ENCODE measurements at regions not wholly inside any gene's neighbourhood (a gene's known extent, or its start where the extent isn't known, plus 50 kb on each side); places are given as distances from the start of the nearest gene placed in this dataset.

DNA sequence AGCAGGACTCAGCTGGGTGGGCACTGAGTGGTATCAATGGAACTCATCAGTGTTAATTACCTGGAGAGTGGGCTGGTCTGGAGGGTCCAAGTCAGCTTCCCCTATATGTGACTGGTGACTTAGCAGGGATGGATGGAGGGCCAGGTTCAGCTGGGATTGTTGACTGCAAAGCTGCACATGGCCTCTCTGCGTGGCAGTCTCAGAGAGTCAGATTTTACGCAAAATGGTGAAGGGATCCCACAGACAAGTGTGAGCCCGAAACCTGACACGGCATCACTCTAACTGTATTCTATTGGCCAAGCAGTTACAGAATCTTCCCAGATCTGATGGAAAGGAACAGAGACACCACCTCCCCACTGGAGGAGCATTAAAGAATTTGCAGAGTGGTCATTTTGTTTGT lies 716.0 kb upstream of the TBX3 start:
- H3K4me1 ChIP-seq (ENCODE audit: control insufficient read depth, extremely low read depth, insufficient read depth, low read length) = peaks cover 6% of the 10 kb centered on the region
- no peak overlapping the region for H3K9ac ChIP-seq (ENCODE audit: insufficient read depth, low read length)
- no peak overlapping the region for H2AFZ ChIP-seq (ENCODE audit: low read length)
- H3K4me2 ChIP-seq (ENCODE audit: extremely low read depth, insufficient read depth, low read length) = no peak overlapping the region
- no peaks in the 10 kb centered on the region for H4K20me1 ChIP-seq (ENCODE audit: control insufficient read depth, extremely low read depth, insufficient read depth, low read length)
- H3K9me3 ChIP-seq (ENCODE audit: control insufficient read depth, insufficient read depth, low read depth, low read length) = no peaks in the 10 kb centered on the region
- no peaks in the 10 kb centered on the region for H3K27me3 ChIP-seq (ENCODE audit: control insufficient read depth, insufficient read depth, low read length)
- H3K27ac ChIP-seq (ENCODE audit: insufficient read depth, low read length) = no peak overlapping the region
- no peak for TF ChIP-seq CTCF (conservative IDR thresholded peaks at IDR 0.05 in 1 of 2, IDR thresholded peaks at IDR 0.05 in 1 of 2; ENCODE audit: low read depth in 1 of 2, low read length in 2 of 2)
- no peak for TF ChIP-seq EZH2 (IDR thresholded peaks at IDR 0.05; ENCODE audit: low read length, missing control alignments)
- H3K4me3 ChIP-seq (replicated peaks in 1 of 4; ENCODE audit: control extremely low read depth in 1 of 4, insufficient read depth in 1 of 4, low read depth in 3 of 4, low read length in 4 of 4) = no peak overlapping the region
- H3K36me3 ChIP-seq (ENCODE audit: control insufficient read depth, insufficient read depth, low read length) = no peaks in the 10 kb centered on the region
- no peak for DNase-seq (ENCODE audit: low read depth in 2 of 2)
- H3K79me2 ChIP-seq (ENCODE audit: control insufficient read depth, insufficient read depth, low read length) = no peaks in the 10 kb centered on the region

- Histone ChIP-seq H3K4me1 (ENCODE audit: control insufficient read depth, extremely low read depth, insufficient read depth, low read length) (no peaks in the 10 kb centered on the region), H3K79me2 (ENCODE audit: control insufficient read depth, insufficient read depth, low read length) (no peaks in the 10 kb centered on the region), H4K20me1 (ENCODE audit: control insufficient read depth, extremely low read depth, insufficient read depth, low read length) (no peaks in the 10 kb centered on the region), H3K27me3 (ENCODE audit: control insufficient read depth, insufficient read depth, low read length) (no peaks in the 10 kb centered on the region), H3K9ac (ENCODE audit: insufficient read depth, low read length) (no peak overlapping the region), H3K4me3 (replicated peaks in 1 of 4; ENCODE audit: control extremely low read depth in 1 of 4, insufficient read depth in 1 of 4, low read depth in 3 of 4, low read length in 4 of 4) (no peak overlapping the region), H3K27ac (ENCODE audit: insufficient read depth, low read length) (no peak overlapping the region), H3K4me2 (ENCODE audit: extremely low read depth, insufficient read depth, low read length) (no peak overlapping the region), H3K9me3 (ENCODE audit: control insufficient read depth, insufficient read depth, low read depth, low read length) (no peaks in the 10 kb centered on the region), H3K36me3 (ENCODE audit: control insufficient read depth, insufficient read depth, low read length) (no peaks in the 10 kb centered on the region), H2AFZ (ENCODE audit: low read length) (no peak overlapping the region)
- no peak for TF ChIP-seq EZH2 (IDR thresholded peaks at IDR 0.05; ENCODE audit: low read length, missing control alignments)
- no peak for TF ChIP-seq CTCF (conservative IDR thresholded peaks at IDR 0.05 in 1 of 2, IDR thresholded peaks at IDR 0.05 in 1 of 2; ENCODE audit: low read depth in 1 of 2, low read length in 2 of 2)
- peak in 1 of 2 donors; percentile 6 for DNase-seq (ENCODE audit: low read depth in 2 of 2)
Observed at GRCh38 chr12:115398311-115398781, 714.4 kb upstream of the TBX3 start.

GRCh38 chr12:115396567-115396966 lies 712.6 kb upstream of the TBX3 start:
- DNase-seq (ENCODE audit: low read depth in 2 of 2) = no peak
- Histone ChIP-seq H3K27ac (ENCODE audit: insufficient read depth, low read length) (no peak overlapping the region), H3K79me2 (ENCODE audit: control insufficient read depth, insufficient read depth, low read length) (no peaks in the 10 kb centered on the region), H3K9ac (ENCODE audit: insufficient read depth, low read length) (no peak overlapping the region), H3K27me3 (ENCODE audit: control insufficient read depth, insufficient read depth, low read length) (no peaks in the 10 kb centered on the region), H3K9me3 (ENCODE audit: control insufficient read depth, insufficient read depth, low read depth, low read length) (no peaks in the 10 kb centered on the region), H3K4me2 (ENCODE audit: extremely low read depth, insufficient read depth, low read length) (no peak overlapping the region), H3K4me3 (replicated peaks in 1 of 4; ENCODE audit: control extremely low read depth in 1 of 4, insufficient read depth in 1 of 4, low read depth in 3 of 4, low read length in 4 of 4) (no peak overlapping the region), H3K36me3 (ENCODE audit: control insufficient read depth, insufficient read depth, low read length) (no peaks in the 10 kb centered on the region), H4K20me1 (ENCODE audit: control insufficient read depth, extremely low read depth, insufficient read depth, low read length) (no peaks in the 10 kb centered on the region), H3K4me1 (ENCODE audit: control insufficient read depth, extremely low read depth, insufficient read depth, low read length) (no peaks in the 10 kb centered on the region), H2AFZ (ENCODE audit: low read length) (no peak overlapping the region)
- TF ChIP-seq CTCF (conservative IDR thresholded peaks at IDR 0.05 in 1 of 2, IDR thresholded peaks at IDR 0.05 in 1 of 2; ENCODE audit: low read depth in 1 of 2, low read length in 2 of 2) = no peak
- TF ChIP-seq EZH2 (IDR thresholded peaks at IDR 0.05; ENCODE audit: low read length, missing control alignments) = no peak

All from fibroblast of lung (primary cell).